HCT116 (cell line): ENCODE measurements at regions not wholly inside any gene's neighbourhood (a gene's known extent, or its start where the extent isn't known, plus 50 kb on each side); places are given as distances from the start of the nearest gene placed in this dataset.

Experiments used
- ATAC-seq: fragments of 200-7000 bp; cut with Tn5 transposase; 2 replicates; pipeline ENCODE4 v1.9.1; 2020; ENCODE audit warnings: mild to moderate bottlenecking, moderate library complexity
- BruUV-seq: library from RNA; stranded (reverse); fragments of 400-500 nt; replicated peaks from 2 replicates; lab custom pipeline; 2021; lab: Mats Ljungman, UMichigan
- CTCF ChIA-PET: fragments of 300-600 bp; sonication (Branson Sonifier 250); formaldehyde crosslinking; loops from one replicate; lab custom pipeline; 2021; ENCODE audit warnings: antibody characterized with exemption; lab: Charles Lee
- POLR2A ChIA-PET: fragments of 300-600, 350-600 bp; sonication (Branson Sonifier 250); formaldehyde crosslinking; loops from one replicate; lab custom pipeline; 2021; ENCODE audit warnings: antibody characterized with exemption; lab: Charles Lee
- RAD21 ChIA-PET, 2 experiments: fragments of 300-600 bp; sonication (Branson Sonifier 250); formaldehyde crosslinking; loops; one replicate each; lab custom pipeline; 2023; ENCODE audit warnings: low total read pairs in 2 of 2; ENCODE audit not compliant: uncharacterized antibody in 2 of 2, unreplicated experiment in 2 of 2, low non-redundant PET in 1 of 2; lab: Charles Lee
- DNase-seq: peaks from one replicate; pipeline ENCODE4 v3.0.0-alpha.2; 2010; ENCODE audit warnings: low read depth, low spot score
- H2AFZ ChIP-seq: fragments of 200-600 bp; shearing (Covaris generic), sonication (generic); 2 replicates; pipeline ENCODE4 v1.6.1; 2017; ENCODE audit warnings: low read depth, mixed run types, mixed read lengths, antibody characterized with exemption, low read length; ENCODE audit not compliant: poor library complexity, severe bottlenecking
- H3K27ac ChIP-seq: 2 replicates; pipeline ENCODE4 v1.5.1; 2012; ENCODE audit warnings: low read depth, low read length
- H3K27me3 ChIP-seq: fragments of 200-600 bp; sonication (generic); 2 replicates; pipeline ENCODE4 v1.6.1; 2016; ENCODE audit warnings: mixed run types, low read length, mixed read lengths; ENCODE audit not compliant: insufficient read depth
- H3K36me3 ChIP-seq, 2 experiments: fragments of 200-500 bp in 1 of 2; fragments of 200-600 bp in 1 of 2; sonication (Bioruptor generic) in 1 of 2; sonication (generic) in 1 of 2; 2 replicates each; pipeline versions ENCODE4 v1.5.1 to v1.6.1; 2014 to 2016; ENCODE audit warnings: low read length in 2 of 2, inconsistent platforms in 1 of 2, mixed read lengths in 1 of 2, mixed run types in 1 of 2; ENCODE audit not compliant: insufficient read depth in 2 of 2, control insufficient read depth in 1 of 2
- H3K4me1 ChIP-seq, 2 experiments: fragments of 200-600 bp in 1 of 2; sonication (generic) in 1 of 2; 2 replicates each; pipeline versions ENCODE4 v1.5.1 to v1.6.1; 2012 to 2017; ENCODE audit warnings: low read length in 2 of 2, inconsistent platforms in 1 of 2, mild to moderate bottlenecking in 1 of 2, mixed read lengths in 1 of 2, mixed run types in 1 of 2, moderate library complexity in 1 of 2; ENCODE audit not compliant: insufficient read depth in 2 of 2, control insufficient read depth in 1 of 2
- H3K4me2 ChIP-seq: fragments of 200-600 bp; sonication (generic); 2 replicates; pipeline ENCODE4 v1.6.1; 2017; ENCODE audit warnings: mixed run types, low read length, mixed read lengths
- H3K4me3 ChIP-seq, 2 experiments: fragments of 200-600 bp in 1 of 2; sonication (generic) in 1 of 2; replicated peaks in 1 of 2; 2 replicates each; pipeline ENCODE4 v1.5.1; 2011 to 2016; ENCODE audit warnings: low read length in 2 of 2, control low read depth in 1 of 2, low read depth in 1 of 2, mild to moderate bottlenecking in 1 of 2, mixed read lengths in 1 of 2, mixed run types in 1 of 2
- H3K79me2 ChIP-seq: fragments of 200-600 bp; sonication (generic); 2 replicates; pipeline ENCODE4 v1.6.1; 2017; ENCODE audit warnings: mild to moderate bottlenecking, mixed run types, low read length, moderate library complexity, mixed read lengths; ENCODE audit not compliant: insufficient read depth
- H3K9ac ChIP-seq: fragments of 200-600 bp; sonication (generic); 2 replicates; pipeline ENCODE4 v1.6.1; 2016; ENCODE audit warnings: low read length, mixed read lengths
- H3K9me2 ChIP-seq: fragments of 200-600 bp; sonication (generic), shearing (Covaris generic); 2 replicates; pipeline ENCODE4 v1.6.1; 2017; ENCODE audit warnings: mixed run types, mild to moderate bottlenecking, moderate library complexity; ENCODE audit not compliant: insufficient read depth
- H3K9me3 ChIP-seq, 2 experiments: fragments of 200-500 bp in 1 of 2; fragments of 200-600 bp in 1 of 2; sonication (Bioruptor generic) in 1 of 2; sonication (generic) in 1 of 2; 2 replicates each; pipeline ENCODE4 v1.6.1; 2014 to 2017; ENCODE audit warnings: low read length in 2 of 2, mixed read lengths in 2 of 2, inconsistent platforms in 1 of 2, low read depth in 1 of 2, mild to moderate bottlenecking in 1 of 2, mixed run types in 1 of 2, moderate library complexity in 1 of 2; ENCODE audit not compliant: control insufficient read depth in 1 of 2, insufficient read depth in 1 of 2
- H4K20me1 ChIP-seq: fragments of 200-600 bp; sonication (generic), shearing (Covaris generic); 2 replicates; pipeline ENCODE4 v1.6.1; 2017; ENCODE audit warnings: mixed run types, mild to moderate bottlenecking, moderate library complexity; ENCODE audit not compliant: insufficient read depth
- ATF3 ChIP-seq: IDR thresholded peaks from 2 replicates; pipeline ENCODE4 v1.6.1; 2012
- CBX3 ChIP-seq: IDR thresholded peaks from 2 replicates; pipeline ENCODE4 v1.6.1; 2012; ENCODE audit warnings: low read depth
- CTCF ChIP-seq, 3 experiments: fragments of 200-600 bp in 1 of 3; sonication (generic) in 1 of 3; IDR thresholded peaks in 2 of 3; conservative IDR thresholded peaks in 1 of 3; 2 replicates each; pipeline ENCODE4 v1.5.1; 2012 to 2017; ENCODE audit warnings: low read depth in 2 of 3, low read length in 2 of 3, antibody characterized with exemption in 1 of 3, borderline replicate concordance in 1 of 3, control low read depth in 1 of 3, mild to moderate bottlenecking in 1 of 3, mixed read lengths in 1 of 3, mixed run types in 1 of 3, moderate library complexity in 1 of 3; ENCODE audit not compliant: insufficient read depth in 1 of 3
- EZH2 ChIP-seq: fragments of 200-600 bp; sonication (generic); IDR thresholded peaks from 2 replicates; pipeline ENCODE4 v1.6.1; 2017; ENCODE audit warnings: antibody characterized with exemption, mixed run types
- EZH2phosphoT487 ChIP-seq: fragments of 200-600 bp; IDR thresholded peaks from 2 replicates; pipeline ENCODE4 v1.6.1; 2018; ENCODE audit warnings: antibody characterized with exemption, borderline replicate concordance
- FOSL1 ChIP-seq: IDR thresholded peaks from 2 replicates; pipeline ENCODE4 v1.6.1; 2012; ENCODE audit warnings: low read depth
- POLR2A ChIP-seq: IDR thresholded peaks from 2 replicates; pipeline ENCODE4 v1.7.0; 2011; ENCODE audit warnings: borderline replicate concordance; ENCODE audit not compliant: insufficient read depth, insufficient read length; ENCODE audit errors: extremely low read depth
- POLR2AphosphoS5 ChIP-seq: IDR thresholded peaks from 2 replicates; pipeline ENCODE4 v1.6.1; 2011; ENCODE audit warnings: mild to moderate bottlenecking, low read depth, low read length, moderate library complexity
- RAD21 ChIP-seq: IDR thresholded peaks from 2 replicates; pipeline ENCODE4 v1.6.1; 2012; ENCODE audit warnings: low read depth, mild to moderate bottlenecking
- SIN3A ChIP-seq: IDR thresholded peaks from 2 replicates; pipeline ENCODE4 v1.6.1; 2012; ENCODE audit warnings: low read depth
- SP1 ChIP-seq: IDR thresholded peaks from 2 replicates; pipeline ENCODE4 v1.6.1; 2012; ENCODE audit warnings: low read depth
- SRF ChIP-seq: IDR thresholded peaks from 2 replicates; pipeline ENCODE4 v1.6.1; 2012; ENCODE audit warnings: low read depth
- YY1 ChIP-seq: IDR thresholded peaks from 2 replicates; pipeline ENCODE4 v1.6.1; 2011; ENCODE audit warnings: low read length, low read depth, moderate library complexity, mild to moderate bottlenecking; ENCODE audit not compliant: insufficient replicate concordance; ENCODE audit errors: extremely low read depth
- ZBTB33 ChIP-seq: IDR thresholded peaks from 2 replicates; pipeline ENCODE4 v1.6.1; 2011; ENCODE audit warnings: mild to moderate bottlenecking, low read length, moderate library complexity; ENCODE audit not compliant: insufficient replicate concordance; ENCODE audit errors: extremely low read depth
- ZNF274 ChIP-seq: fragments of 200-500 bp; sonication (Bioruptor generic); IDR thresholded peaks from 2 replicates; pipeline ENCODE4 v1.6.1; 2014; ENCODE audit warnings: mild to moderate bottlenecking, low read depth, low read length, inconsistent platforms
- intact Hi-C: fragments of 100-400 bp; cut with micrococcal nuclease; formaldehyde crosslinking; loops from 2 replicates; pipeline ENCODE4 v1.10.0; 2022

- Histone ChIP-seq H3K27ac (no peak overlapping the region), H3K9me3 (no peaks in the 10 kb centered on the region), H3K79me2 (no peaks in the 10 kb centered on the region), H3K4me1 (no peaks in the 10 kb centered on the region), H3K36me3 (no peaks in the 10 kb centered on the region), H3K4me3 (no peak overlapping the region), H3K9ac (no peak overlapping the region), H3K27me3 (no peaks in the 10 kb centered on the region; the same call in 1 of the 2 replicates), H4K20me1 (no peaks in the 10 kb centered on the region), H3K4me2 (no peak overlapping the region), H2AFZ (no peak overlapping the region), H3K9me2 (no peaks in the 10 kb centered on the region)
- no peak for TF ChIP-seq ZNF274
- no peak for TF ChIP-seq CTCF (IDR thresholded peaks at IDR 0.05 in 2 of 3, conservative IDR thresholded peaks at IDR 0.05 in 1 of 3; ENCODE audit: borderline replicate concordance in 1 of 3, insufficient read depth in 1 of 3, low read depth in 2 of 3, low read length in 2 of 3)
- no peak for TF ChIP-seq ATF3
- no peak for TF ChIP-seq SP1
- no peak for TF ChIP-seq CBX3
- no peak for TF ChIP-seq EZH2
- no peak for TF ChIP-seq EZH2phosphoT487
- no peak for TF ChIP-seq SRF
- no peak for TF ChIP-seq RAD21
- no peak for TF ChIP-seq FOSL1
- TF ChIP-seq SIN3A: no peak
- no peak for TF ChIP-seq ZBTB33
- TF ChIP-seq POLR2AphosphoS5: no peak
- no peak for TF ChIP-seq POLR2A
- no peak for TF ChIP-seq YY1
- ChIA-PET POLR2A (no interaction called here), RAD21 (no interaction called here), CTCF (no interaction called here)
- BruUV-seq: no TSS peak
- intact Hi-C loops: no loop called here
- ATAC-seq: no peak
- DNase-seq: no peak
Observed at GRCh38 chr7:4523219-4523618, 158.9 kb upstream of the FOXK1 start.
